IMR-90 (cell line): ENCODE measurements at regions not wholly inside any gene's neighbourhood (a gene's known extent, or its start where the extent isn't known, plus 50 kb on each side); places are given as distances from the start of the nearest gene placed in this dataset.
"Not testable (repeated sequence)": the region's sequence is repeated elsewhere in the genome, so short reads cannot be mapped to it uniquely, and the experiment has no call there.

Experiments used
- BHLHE40 ChIP-seq: fragments of 150-350 bp; IDR thresholded peaks from 2 replicates; pipeline ENCODE4 v1.6.1; 2016; ENCODE audit warnings: mild to moderate bottlenecking, low read depth, low read length
- CEBPB ChIP-seq: IDR thresholded peaks from 2 replicates; pipeline ENCODE4 v1.6.1; 2012; ENCODE audit warnings: low read depth, low read length, improper control_type of control experiment
- CTCF ChIP-seq: conservative IDR thresholded peaks from 2 replicates; pipeline ENCODE4 v1.5.1; 2012; ENCODE audit warnings: mild to moderate bottlenecking, low read depth, low read length, improper control_type of control experiment
- MAZ ChIP-seq: IDR thresholded peaks from 2 replicates; pipeline ENCODE4 v1.6.1; 2012; ENCODE audit warnings: low read depth, mild to moderate bottlenecking, low read length, improper control_type of control experiment, moderate library complexity, borderline replicate concordance
- POLR2A ChIP-seq: IDR thresholded peaks from 2 replicates; pipeline ENCODE4 v1.6.1; 2012; ENCODE audit warnings: mild to moderate bottlenecking, low read depth, low read length
- RAD21 ChIP-seq: IDR thresholded peaks from 2 replicates; pipeline ENCODE4 v1.6.1; 2012; ENCODE audit warnings: low read length, improper control_type of control experiment
- RFX5 ChIP-seq: IDR thresholded peaks from 2 replicates; pipeline ENCODE4 v1.8.0; 2012; ENCODE audit warnings: low read depth, mild to moderate bottlenecking, low read length, moderate library complexity
- SMC3 ChIP-seq: fragments of 150-350 bp; IDR thresholded peaks from 2 replicates; pipeline ENCODE4 v1.6.1; 2016; ENCODE audit warnings: low read depth, mild to moderate bottlenecking, antibody characterized with exemption, low read length, moderate library complexity
- USF2 ChIP-seq: fragments of 150-350 bp; IDR thresholded peaks from 2 replicates; pipeline ENCODE4 v1.6.1; 2017; ENCODE audit warnings: mild to moderate bottlenecking, antibody characterized with exemption, low read length, low read depth

GRCh38 chr2:110392366-110392765 lies 80.2 kb downstream of the LIMS4 start:
- TF ChIP-seq CTCF, USF2, POLR2A, CEBPB, RAD21, MAZ, SMC3, RFX5, BHLHE40: not testable (repeated sequence)
